Right atrium auricular region (tissue), 2 donors: ENCODE measurements at regions not wholly inside any gene's neighbourhood (a gene's known extent, or its start where the extent isn't known, plus 50 kb on each side); places are given as distances from the start of the nearest gene placed in this dataset.

Experiments used
- DNase-seq: peaks from one replicate; pipeline ENCODE4 v3.0.0-alpha.2; 2019; ENCODE audit warnings: low spot score
- H3K27ac ChIP-seq, 2 donors: fragments of 200-600 bp; sonication (generic); 1 replicate in 1 of 2; 2 replicates in 1 of 2; pipeline ENCODE4 v1.5.1; 2016 to 2019
- H3K27me3 ChIP-seq, 2 donors: fragments of 200-600 bp; sonication (generic); one replicate each; pipeline versions ENCODE4 v1.5.1 to v1.6.0; 2017 to 2019
- H3K36me3 ChIP-seq: fragments of 200-600 bp; sonication (generic); one replicate; pipeline ENCODE4 v1.5.1; 2016
- H3K4me1 ChIP-seq, 2 donors: fragments of 200-600 bp; sonication (generic); one replicate each; pipeline versions ENCODE4 v1.5.1 to v1.6.0; 2017 to 2019
- H3K4me3 ChIP-seq, 2 donors: fragments of 200-600 bp; sonication (generic); 1 replicate in 1 of 2; 2 replicates in 1 of 2; pipeline ENCODE4 v1.5.1; 2017 to 2019; ENCODE audit warnings: mild to moderate bottlenecking in 1 of 2, moderate library complexity in 1 of 2
- H3K9me3 ChIP-seq, 2 donors: fragments of 200-600 bp; sonication (generic); one replicate each; pipeline ENCODE4 v1.5.1; 2019
- CTCF ChIP-seq, 2 donors: fragments of 200-600 bp; sonication (generic); IDR thresholded peaks; one replicate each; pipeline ENCODE4 v1.5.1; 2019; ENCODE audit warnings: antibody characterized with exemption in 2 of 2

DNA sequence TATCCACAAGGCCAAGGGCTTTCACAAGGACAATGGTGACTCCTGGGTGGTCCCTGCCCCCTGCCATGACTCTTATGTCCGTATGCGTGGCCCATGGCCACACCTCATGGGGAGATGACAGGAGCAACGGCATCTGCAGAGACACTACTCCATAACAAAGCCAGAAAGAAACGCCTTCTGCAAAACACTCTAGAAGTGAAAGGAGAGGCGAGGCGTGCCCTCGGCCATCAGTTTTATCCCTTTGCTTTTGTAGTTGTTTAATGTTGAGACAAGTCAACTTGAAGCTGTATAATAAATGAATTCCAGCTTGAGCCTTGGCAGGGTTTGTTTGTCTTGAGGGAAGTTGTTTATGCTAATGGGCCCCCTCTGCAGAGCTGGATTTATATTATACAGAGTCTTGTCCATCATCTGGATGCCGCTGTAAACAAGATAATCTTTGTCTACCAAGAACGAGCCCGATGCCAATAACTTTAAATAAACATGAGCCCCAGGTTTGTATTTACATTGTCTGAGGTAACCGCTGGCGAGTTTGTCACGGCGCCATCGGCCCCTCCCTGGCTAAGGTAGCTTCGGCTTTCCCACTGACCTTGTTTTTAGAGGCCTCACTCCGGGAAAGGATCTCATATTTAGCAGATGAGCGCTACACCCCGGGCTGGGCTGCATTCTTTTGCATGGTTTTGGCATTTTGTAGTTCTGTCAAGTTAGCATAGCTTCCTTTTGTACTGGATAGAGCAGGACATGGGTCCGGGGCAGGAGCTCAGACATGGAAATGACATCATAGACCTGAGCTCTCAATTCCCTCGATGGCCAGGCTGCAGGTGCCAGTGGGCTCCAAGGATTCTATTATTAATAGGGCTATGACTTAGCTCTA is 165.3 kb downstream of the ERCC6L2 start:
- no peak for DNase-seq
- H3K4me1 ChIP-seq, result no peaks in the 10 kb centered on the region
- no peak overlapping the region for H3K4me3 ChIP-seq
- no peaks in the 10 kb centered on the region for H3K27me3 ChIP-seq
- H3K27ac ChIP-seq, result no peak overlapping the region
- no peaks in the 10 kb centered on the region for H3K36me3 ChIP-seq
- TF ChIP-seq CTCF (IDR thresholded peaks at IDR 0.05), result no peak
- peaks cover 0 to 12% of the 10 kb centered on the region in 2 donors for H3K9me3 ChIP-seq

- H3K27me3 ChIP-seq, result no peaks in the 10 kb centered on the region
- no peak overlapping the region for H3K4me3 ChIP-seq
- H3K9me3 ChIP-seq, result peaks cover 0 to 12% of the 10 kb centered on the region in 2 donors
- no peak for DNase-seq
- no peaks in the 10 kb centered on the region for H3K4me1 ChIP-seq
- no peak overlapping the region for H3K27ac ChIP-seq
- TF ChIP-seq CTCF (IDR thresholded peaks at IDR 0.05), result no peak
- no peaks in the 10 kb centered on the region for H3K36me3 ChIP-seq
Measured at GRCh38 chr9:96038914-96039313, 163.4 kb downstream of the ERCC6L2 start.

DNA sequence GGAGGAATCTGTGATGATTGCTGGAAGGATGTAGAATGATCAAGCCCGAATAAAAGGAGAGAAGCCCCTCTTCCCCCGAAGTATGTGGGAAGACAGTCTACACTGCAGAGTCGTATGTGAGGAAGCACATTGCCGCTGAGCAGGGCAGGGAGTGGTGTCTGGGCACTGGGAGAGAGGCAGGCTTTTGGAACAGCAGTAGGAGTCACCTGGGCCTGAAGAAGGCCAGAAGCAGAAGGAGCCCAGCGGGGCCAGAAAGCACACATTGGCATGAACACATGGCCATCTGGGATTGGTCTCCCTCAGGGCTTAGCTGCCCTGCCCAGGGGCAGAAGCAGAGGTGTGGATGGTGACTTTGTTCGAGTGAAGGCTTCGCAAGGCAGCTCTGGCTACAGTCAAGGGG is 162.8 kb downstream of the ERCC6L2 start:
- Histone ChIP-seq H3K4me1 (no peaks in the 10 kb centered on the region), H3K36me3 (no peaks in the 10 kb centered on the region), H3K27me3 (no peaks in the 10 kb centered on the region), H3K27ac (no peak overlapping the region), H3K4me3 (no peak overlapping the region), H3K9me3 (peaks cover 0 to 12% of the 10 kb centered on the region in 2 donors)
- no peak for TF ChIP-seq CTCF (IDR thresholded peaks at IDR 0.05)
- DNase-seq, result no peak

DNA sequence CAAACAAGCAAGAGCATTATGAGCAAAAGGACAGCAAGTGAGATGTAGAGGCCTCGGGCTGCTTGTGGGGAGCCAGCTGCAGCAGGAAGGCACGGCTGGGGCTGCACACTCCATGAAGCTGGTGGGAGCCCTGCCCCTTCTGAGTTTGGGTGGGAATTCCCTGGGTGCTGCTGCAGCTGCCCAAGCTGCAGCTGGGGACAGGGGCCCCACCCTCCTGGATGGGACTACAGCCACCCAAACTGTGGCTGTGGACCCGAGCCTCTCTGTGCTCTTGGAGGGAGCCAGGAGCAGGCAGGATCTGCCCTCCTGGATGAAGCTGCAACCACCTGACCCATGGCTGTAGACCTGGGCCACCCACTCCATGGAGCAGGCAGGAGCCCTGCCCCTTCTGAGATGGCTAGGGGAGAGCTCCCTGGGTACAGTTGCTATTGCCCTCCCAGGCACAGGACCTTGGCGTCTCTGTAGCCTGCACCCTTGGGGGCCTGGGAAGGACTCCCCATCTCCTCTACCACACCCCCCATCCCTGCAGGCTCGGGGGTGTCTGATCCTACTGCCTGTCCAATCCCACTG is 159.1 kb downstream of the ERCC6L2 start:
- Histone ChIP-seq H3K27ac (no peak overlapping the region), H3K4me3 (no peak overlapping the region), H3K9me3 (peaks cover 0 to 12% of the 10 kb centered on the region in 2 donors), H3K27me3 (no peaks in the 10 kb centered on the region), H3K4me1 (peaks cover 0 to 5% of the 10 kb centered on the region in 2 donors), H3K36me3 (no peaks in the 10 kb centered on the region)
- TF ChIP-seq CTCF (IDR thresholded peaks at IDR 0.05), result no peak
- DNase-seq, result no peak

DNA sequence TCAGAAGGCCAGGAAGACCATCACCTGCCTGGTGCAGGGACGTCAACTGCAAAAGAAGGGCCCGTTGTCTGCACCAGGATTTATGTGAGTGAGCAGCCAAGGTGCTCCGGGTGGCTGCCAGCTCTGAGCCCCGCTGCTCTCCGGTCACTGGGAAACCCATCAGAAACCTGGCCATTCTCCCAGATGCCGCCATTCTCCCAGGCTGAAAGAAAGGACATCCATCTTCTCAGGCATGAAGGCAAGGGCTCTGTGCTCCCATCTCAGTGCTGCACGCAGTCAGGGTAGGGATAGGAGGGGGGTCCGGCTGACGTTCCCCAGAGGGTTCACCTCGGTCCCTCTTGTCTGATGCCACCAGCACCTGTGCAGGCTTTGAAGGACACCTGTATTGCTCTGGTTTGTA is 158.4 kb downstream of the ERCC6L2 start:
- no peak for TF ChIP-seq CTCF (IDR thresholded peaks at IDR 0.05)
- no peak for DNase-seq
- Histone ChIP-seq H3K9me3 (peaks cover 0 to 9% of the 10 kb centered on the region in 2 donors), H3K27me3 (no peaks in the 10 kb centered on the region), H3K36me3 (no peaks in the 10 kb centered on the region), H3K27ac (no peak overlapping the region), H3K4me1 (peaks cover 0 to 5% of the 10 kb centered on the region in 2 donors), H3K4me3 (no peak overlapping the region)
